Prostate gland (tissue), 2 donors: ENCODE measurements at regions not wholly inside any gene's neighbourhood (a gene's known extent, or its start where the extent isn't known, plus 50 kb on each side); places are given as distances from the start of the nearest gene placed in this dataset.

Source experiments
- POLR2A ChIP-seq: fragments of 450-650 bp; IDR thresholded peaks from one replicate; pipeline ENCODE4 v1.6.1; 2016; ENCODE audit warnings: antibody characterized with exemption, mild to moderate bottlenecking
- TF ChIP-seq, protein P1 (sequence below), 4 experiments: fragments of 200-600 bp in 2 of 4; fragments of 450-650 bp in 2 of 4; sonication (generic) in 2 of 4; IDR thresholded peaks; 1 replicate in 3 of 4; 2 replicates in 1 of 4; pipeline ENCODE4 v1.5.1; 2016 to 2019; ENCODE audit warnings: antibody characterized with exemption in 4 of 4, mild to moderate bottlenecking in 2 of 4, moderate library complexity in 2 of 4

GRCh38 chr4:126871810-126872209 lies 760.9 kb upstream of the INTU start:
- TF ChIP-seq, protein P1, sequence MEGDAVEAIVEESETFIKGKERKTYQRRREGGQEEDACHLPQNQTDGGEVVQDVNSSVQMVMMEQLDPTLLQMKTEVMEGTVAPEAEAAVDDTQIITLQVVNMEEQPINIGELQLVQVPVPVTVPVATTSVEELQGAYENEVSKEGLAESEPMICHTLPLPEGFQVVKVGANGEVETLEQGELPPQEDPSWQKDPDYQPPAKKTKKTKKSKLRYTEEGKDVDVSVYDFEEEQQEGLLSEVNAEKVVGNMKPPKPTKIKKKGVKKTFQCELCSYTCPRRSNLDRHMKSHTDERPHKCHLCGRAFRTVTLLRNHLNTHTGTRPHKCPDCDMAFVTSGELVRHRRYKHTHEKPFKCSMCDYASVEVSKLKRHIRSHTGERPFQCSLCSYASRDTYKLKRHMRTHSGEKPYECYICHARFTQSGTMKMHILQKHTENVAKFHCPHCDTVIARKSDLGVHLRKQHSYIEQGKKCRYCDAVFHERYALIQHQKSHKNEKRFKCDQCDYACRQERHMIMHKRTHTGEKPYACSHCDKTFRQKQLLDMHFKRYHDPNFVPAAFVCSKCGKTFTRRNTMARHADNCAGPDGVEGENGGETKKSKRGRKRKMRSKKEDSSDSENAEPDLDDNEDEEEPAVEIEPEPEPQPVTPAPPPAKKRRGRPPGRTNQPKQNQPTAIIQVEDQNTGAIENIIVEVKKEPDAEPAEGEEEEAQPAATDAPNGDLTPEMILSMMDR (IDR thresholded peaks at IDR 0.05), result no peak
- TF ChIP-seq POLR2A, result no peak
